Activated B cell treated with CpG ODN at 0.5 μM for 24 hours (primary cell): ENCODE measurements at regions not wholly inside any gene's neighbourhood (a gene's known extent, or its start where the extent isn't known, plus 50 kb on each side); places are given as distances from the start of the nearest gene placed in this dataset.
"Not testable (repeated sequence)": the region's sequence is repeated elsewhere in the genome, so short reads cannot be mapped to it uniquely, and the experiment has no call there.

Experiments used
- ATAC-seq: fragments of 200-7000 bp; cut with Tn5 transposase; one replicate; pipeline ENCODE4 v1.10.0; 2021; ENCODE audit warnings: low read depth, mild to moderate bottlenecking, moderate library complexity
- CTCF ChIA-PET: fragments of 350-600 bp; sonication (Branson Sonifier 250); formaldehyde crosslinking; loops from one replicate; lab custom pipeline; 2021; ENCODE audit warnings: antibody characterized with exemption; lab: Charles Lee
- POLR2A ChIA-PET: fragments of 350-600 bp; sonication (Branson Sonifier 250); formaldehyde crosslinking; loops from one replicate; lab custom pipeline; 2021; ENCODE audit warnings: antibody characterized with exemption; lab: Charles Lee
- DNase-seq: peaks from one replicate; pipeline ENCODE4 v3.0.0; 2022
- H3K27ac Mint-ChIP-seq: one replicate; pipeline ENCODE4 v1.8.0; 2020; ENCODE audit warnings: mixed read lengths
- H3K27me3 Mint-ChIP-seq: one replicate; pipeline ENCODE4 v1.8.0; 2021; ENCODE audit warnings: mixed read lengths
- H3K36me3 Mint-ChIP-seq: one replicate; pipeline ENCODE4 v1.8.0; 2021; ENCODE audit warnings: low read depth, mixed read lengths
- H3K4me1 Mint-ChIP-seq: one replicate; pipeline ENCODE4 v1.8.0; 2021; ENCODE audit warnings: mixed read lengths
- H3K4me3 Mint-ChIP-seq: one replicate; pipeline ENCODE4 v1.8.0; 2020; ENCODE audit warnings: mild to moderate bottlenecking, mixed read lengths
- H3K9me3 Mint-ChIP-seq: one replicate; pipeline ENCODE4 v1.8.0; 2020; ENCODE audit warnings: mixed read lengths
- intact Hi-C: fragments of 100-400 bp; cut with micrococcal nuclease; formaldehyde crosslinking; loops from one replicate; pipeline ENCODE4 v1.15.1; 2024
- TF ChIP-seq, protein P1 (sequence below): fragments of 200-600 bp; IDR thresholded peaks from one replicate; pipeline ENCODE4 v1.8.0; 2022; ENCODE audit warnings: antibody characterized with exemption, mild to moderate bottlenecking

DNA sequence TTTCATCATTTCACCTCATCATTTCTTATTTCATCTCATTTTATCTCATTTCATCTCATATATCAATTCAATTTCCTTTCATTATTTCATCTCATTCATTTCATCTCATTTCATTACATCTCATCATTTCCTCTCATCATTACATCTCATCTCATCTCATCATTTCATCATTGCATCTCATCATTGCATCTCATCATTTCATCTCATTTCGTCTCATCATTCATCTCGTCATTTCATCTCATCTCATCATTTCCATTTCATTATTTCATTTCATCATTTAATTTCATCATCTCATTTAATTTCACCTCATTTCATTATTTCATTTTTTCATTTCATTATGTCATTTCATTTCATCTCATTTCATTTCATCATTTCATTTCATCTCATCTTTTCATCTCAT lies 168.5 kb upstream of the FAM72C start:
- H3K36me3 Mint-ChIP-seq, H3K9me3 Mint-ChIP-seq, H3K4me1 Mint-ChIP-seq, H3K4me3 Mint-ChIP-seq, POLR2A ChIA-PET, H3K27ac Mint-ChIP-seq, H3K27me3 Mint-ChIP-seq, ATAC-seq, CTCF ChIA-PET, DNase-seq, intact Hi-C loops: not testable (repeated sequence)

DNA sequence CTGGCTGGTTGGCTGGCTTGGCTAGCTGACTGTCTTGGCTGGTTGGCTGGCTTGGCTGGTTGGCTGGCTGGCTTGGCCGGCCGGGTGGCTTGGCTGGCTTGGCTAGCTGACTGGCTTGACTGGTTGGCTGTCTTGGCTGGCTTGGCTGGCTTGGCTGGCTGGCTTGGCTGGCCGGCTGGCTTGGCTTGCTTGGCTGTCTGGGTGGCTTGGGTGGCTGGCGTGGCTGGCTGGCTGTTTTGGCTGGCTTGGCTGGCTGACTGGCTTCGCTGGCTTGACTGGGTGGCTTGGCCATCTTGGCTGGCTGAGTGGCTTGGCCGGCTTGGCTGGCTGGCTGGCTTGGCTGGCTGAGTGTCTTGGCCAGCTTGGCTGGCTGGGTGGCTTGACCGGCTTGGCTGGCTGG lies 133.2 kb upstream of the FAM72C start:
- CTCF ChIA-PET, H3K4me3 Mint-ChIP-seq, H3K27me3 Mint-ChIP-seq, H3K9me3 Mint-ChIP-seq, intact Hi-C loops, H3K27ac Mint-ChIP-seq, ATAC-seq, H3K36me3 Mint-ChIP-seq, DNase-seq, H3K4me1 Mint-ChIP-seq, POLR2A ChIA-PET: not testable (repeated sequence)

DNA sequence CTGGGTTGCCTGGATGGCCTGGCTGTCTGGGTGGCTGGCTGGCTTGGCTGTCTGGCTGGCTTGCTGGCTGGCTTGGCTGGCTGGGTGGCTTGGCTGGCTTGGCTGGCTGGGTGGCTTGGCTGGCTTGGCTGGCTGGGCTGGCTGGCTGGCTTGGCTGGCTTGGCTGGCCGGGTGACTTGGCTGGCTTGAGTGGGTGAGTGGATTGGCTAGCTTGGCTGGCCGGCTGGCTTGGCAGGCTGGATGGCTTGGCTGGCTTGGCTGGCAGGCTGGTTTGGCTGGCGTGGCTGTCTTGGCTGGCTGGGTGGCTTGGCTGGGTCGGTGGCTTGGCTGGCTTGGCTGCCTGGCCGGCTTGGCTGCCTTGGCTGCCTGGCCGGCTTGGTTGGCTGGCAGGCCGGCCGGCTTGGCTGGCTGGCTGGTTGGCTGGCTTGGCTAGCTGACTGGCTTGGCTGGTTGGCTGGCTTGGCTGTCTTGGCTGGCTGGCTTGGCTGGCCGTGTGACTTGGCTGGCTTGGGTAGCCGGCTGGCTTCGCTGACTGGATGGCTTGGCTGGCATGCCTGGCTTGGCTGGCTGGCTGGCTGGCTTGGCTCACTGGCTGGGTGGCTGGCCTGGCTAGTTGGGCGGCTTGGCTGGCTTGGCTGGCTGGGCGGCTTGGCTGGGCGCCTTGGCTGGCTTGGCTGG lies 132.4 kb upstream of the FAM72C start:
- peak; percentile 66 for DNase-seq
- H3K27me3 Mint-ChIP-seq, H3K4me1 Mint-ChIP-seq, intact Hi-C loops, H3K9me3 Mint-ChIP-seq, POLR2A ChIA-PET, H3K36me3 Mint-ChIP-seq, H3K4me3 Mint-ChIP-seq, CTCF ChIA-PET, ATAC-seq, H3K27ac Mint-ChIP-seq: not testable (repeated sequence)

DNA sequence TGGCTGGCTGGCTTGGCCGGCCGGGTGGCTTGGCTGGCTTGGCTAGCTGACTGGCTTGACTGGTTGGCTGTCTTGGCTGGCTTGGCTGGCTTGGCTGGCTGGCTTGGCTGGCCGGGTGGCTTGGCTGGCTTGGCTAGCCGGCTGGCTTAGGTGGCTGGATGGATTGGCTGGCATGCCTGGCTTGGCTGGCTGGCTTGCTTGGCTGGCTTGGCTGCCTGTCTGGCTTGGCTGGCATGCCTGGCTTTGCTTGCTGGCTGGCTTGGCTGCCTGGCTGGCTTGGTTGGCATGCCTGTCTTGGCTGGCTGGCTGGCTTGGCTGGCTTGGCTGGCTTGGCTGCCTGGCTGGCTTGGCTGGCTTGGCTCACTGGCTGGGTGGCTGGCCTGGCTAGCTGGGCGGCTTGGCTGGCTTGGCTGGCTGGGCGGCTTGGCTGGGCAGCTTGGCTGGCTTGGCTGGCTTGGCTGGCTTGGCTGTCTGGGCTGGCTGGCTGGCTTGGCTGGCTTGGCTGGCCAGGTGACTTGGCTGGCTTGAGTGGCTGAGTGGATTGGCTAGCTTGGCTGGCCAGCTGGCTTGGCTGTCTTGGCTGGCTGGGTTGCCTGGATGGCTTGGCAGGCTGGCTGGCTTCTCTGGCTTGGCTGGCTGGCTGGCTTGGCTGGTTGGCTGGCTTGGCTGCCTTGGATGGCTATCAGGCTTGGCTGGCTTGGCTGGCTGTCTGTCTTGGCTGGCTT lies 131.5 kb upstream of the FAM72C start:
- H3K27me3 Mint-ChIP-seq, H3K4me3 Mint-ChIP-seq, intact Hi-C loops, H3K4me1 Mint-ChIP-seq, CTCF ChIA-PET, H3K27ac Mint-ChIP-seq, POLR2A ChIA-PET, H3K9me3 Mint-ChIP-seq, H3K36me3 Mint-ChIP-seq, ATAC-seq: not testable (repeated sequence)
- peak; percentile 66 for DNase-seq

DNA sequence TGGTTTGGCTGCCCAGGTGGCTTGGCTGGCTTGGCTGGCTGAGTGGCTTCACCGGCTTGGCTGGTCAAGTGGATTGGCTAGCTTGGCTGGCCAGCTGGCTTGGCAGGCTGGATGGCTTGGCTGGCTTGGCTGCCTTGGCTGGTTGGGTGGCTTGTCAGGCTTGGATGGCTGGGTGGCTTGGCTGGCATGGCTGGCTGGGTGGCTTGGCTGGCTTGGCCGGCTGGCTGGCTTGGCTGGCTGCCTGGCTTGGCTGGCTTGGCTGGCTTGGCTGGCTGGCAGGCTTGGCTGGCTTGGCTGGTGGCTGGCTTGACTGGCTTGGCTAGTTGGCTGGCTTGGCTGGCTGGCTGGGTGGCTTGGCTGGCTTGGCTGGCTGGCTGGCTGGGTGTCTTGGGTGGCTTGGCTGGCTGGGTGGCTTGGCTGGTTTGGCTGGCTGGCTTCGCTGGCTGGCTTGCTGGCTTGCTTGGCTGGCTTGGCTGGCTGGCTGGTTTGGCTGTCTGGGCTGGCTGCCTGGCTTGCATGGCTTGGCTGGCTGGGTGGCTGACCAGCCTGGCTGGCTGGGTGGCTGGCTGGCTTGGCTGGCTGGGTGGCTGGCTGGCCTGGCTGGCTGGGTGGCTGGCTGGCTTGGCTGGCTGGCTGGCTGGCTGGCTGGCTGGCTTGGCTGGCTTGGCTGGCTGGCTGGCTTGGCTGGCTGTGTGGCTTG lies 130.4 kb upstream of the FAM72C start:
- CTCF ChIA-PET, intact Hi-C loops, POLR2A ChIA-PET, H3K4me3 Mint-ChIP-seq, H3K36me3 Mint-ChIP-seq, H3K9me3 Mint-ChIP-seq, H3K27me3 Mint-ChIP-seq, H3K4me1 Mint-ChIP-seq, ATAC-seq, H3K27ac Mint-ChIP-seq: not testable (repeated sequence)
- peak; percentile 19 for DNase-seq

DNA sequence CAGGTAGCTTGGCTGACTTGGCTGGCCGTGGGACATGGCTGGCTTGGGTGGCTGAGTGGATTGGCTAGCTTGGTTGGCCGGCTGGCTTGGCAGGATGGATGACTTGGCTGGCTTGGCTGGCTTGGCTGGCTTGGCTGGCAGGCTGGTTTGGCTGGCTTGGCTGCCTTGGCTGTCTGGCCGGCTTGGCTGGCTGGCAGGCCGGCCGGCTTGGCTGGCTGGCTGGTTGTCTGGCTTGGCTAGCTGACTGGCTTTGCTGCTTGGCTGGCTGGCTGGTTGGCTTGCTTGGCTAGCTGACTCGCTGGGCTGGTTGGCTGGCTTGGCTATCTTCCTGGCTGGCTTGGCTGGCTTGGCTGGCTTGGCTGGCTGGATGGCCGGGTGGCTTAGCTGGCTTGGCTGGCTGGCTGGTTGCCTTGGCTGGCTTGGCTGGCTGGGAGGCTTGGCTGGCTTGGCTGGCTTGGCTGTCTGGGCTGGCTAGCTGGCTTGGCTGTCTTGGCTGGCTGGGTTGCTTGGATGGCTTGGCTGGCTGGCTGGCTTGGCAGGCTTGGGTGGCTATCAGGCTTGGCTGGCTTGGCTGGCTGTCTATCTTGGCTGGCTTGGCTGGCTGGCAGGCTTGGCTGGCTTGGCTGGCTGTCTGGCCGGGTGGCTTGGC lies 129.7 kb upstream of the FAM72C start:
- H3K27ac Mint-ChIP-seq = no peak overlapping the region
- H3K36me3 Mint-ChIP-seq = no peaks in the 10 kb centered on the region
- ATAC-seq = no peak
- DNase-seq = peak; percentile 16
- no peaks in the 10 kb centered on the region for H3K4me1 Mint-ChIP-seq
- TF ChIP-seq, protein P1, sequence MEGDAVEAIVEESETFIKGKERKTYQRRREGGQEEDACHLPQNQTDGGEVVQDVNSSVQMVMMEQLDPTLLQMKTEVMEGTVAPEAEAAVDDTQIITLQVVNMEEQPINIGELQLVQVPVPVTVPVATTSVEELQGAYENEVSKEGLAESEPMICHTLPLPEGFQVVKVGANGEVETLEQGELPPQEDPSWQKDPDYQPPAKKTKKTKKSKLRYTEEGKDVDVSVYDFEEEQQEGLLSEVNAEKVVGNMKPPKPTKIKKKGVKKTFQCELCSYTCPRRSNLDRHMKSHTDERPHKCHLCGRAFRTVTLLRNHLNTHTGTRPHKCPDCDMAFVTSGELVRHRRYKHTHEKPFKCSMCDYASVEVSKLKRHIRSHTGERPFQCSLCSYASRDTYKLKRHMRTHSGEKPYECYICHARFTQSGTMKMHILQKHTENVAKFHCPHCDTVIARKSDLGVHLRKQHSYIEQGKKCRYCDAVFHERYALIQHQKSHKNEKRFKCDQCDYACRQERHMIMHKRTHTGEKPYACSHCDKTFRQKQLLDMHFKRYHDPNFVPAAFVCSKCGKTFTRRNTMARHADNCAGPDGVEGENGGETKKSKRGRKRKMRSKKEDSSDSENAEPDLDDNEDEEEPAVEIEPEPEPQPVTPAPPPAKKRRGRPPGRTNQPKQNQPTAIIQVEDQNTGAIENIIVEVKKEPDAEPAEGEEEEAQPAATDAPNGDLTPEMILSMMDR = no peak
- ChIA-PET CTCF (no interaction called here), POLR2A (no interaction called here)
- no peaks in the 10 kb centered on the region for H3K9me3 Mint-ChIP-seq
- intact Hi-C loops = no loop called here
- no peaks in the 10 kb centered on the region for H3K27me3 Mint-ChIP-seq
- no peak overlapping the region for H3K4me3 Mint-ChIP-seq

DNA sequence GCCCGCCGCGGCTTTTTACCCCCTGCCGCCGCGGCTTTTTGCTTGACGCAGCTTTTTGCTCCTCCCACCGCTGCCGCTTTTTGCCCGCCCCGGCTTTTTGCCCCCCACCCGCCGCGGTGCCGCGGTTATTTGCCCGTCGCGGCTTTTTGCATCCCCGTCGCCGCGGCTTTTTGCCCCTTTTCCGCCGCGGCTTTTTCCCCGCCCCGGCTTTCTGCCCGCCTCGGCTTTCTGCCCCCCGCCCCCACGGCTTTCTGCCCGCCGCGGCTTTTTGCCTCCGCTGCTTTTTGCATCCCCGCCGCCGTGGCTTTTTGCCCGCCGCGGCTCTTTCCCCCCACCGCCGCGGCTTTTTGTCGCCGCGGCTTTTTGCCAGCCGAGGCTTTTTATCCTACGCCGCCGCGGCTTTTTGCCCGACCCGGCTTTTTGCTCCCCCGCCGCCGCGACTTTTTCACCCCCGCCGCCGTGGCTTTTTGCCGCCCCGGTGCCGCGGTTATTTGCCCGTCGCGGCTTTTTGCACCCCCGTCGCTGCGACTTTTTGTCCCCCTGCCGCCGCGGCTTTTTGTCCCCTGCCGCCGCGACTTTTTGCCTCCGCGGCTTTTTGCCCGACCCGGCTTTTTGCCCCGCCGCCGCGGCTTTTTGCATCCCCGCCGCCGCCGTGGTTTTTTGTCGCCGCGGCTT lies 105.5 kb upstream of the FAM72C start:
- H3K4me3 Mint-ChIP-seq = peak overlapping the region; percentile 75
- H3K27me3 Mint-ChIP-seq, H3K9me3 Mint-ChIP-seq, H3K4me1 Mint-ChIP-seq, ATAC-seq, H3K27ac Mint-ChIP-seq, H3K36me3 Mint-ChIP-seq, CTCF ChIA-PET, intact Hi-C loops: not testable (repeated sequence)
- DNase-seq = peak; percentile 55
- POLR2A ChIA-PET = interaction anchor here (0.6 kb wide), 1 partner anchor 474 kb away, joined by 3 read pairs; no protein-coding TSS in a partner anchor

DNA sequence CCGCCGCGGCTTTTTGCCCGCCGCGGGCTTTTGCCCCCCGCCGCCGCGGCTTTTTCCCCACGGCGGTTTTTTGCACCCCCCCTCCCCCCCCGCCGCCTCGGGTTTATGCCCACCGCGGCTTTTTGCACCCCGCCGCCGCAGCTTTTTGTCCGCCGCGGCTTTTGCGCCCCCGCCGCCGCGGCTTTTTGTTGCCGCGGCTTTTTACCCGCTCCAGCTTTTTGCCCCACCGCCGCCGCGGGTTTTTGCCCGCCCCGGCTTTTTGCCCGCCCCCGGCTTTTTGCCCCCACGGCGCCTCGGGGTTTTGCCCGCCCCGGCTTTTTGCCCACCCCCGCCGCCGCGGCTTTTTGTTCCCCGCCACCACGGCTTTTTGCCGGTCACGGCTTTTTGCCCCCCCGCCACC lies 104.9 kb upstream of the FAM72C start:
- H3K27ac Mint-ChIP-seq, ATAC-seq, H3K4me1 Mint-ChIP-seq, H3K4me3 Mint-ChIP-seq, H3K9me3 Mint-ChIP-seq, H3K27me3 Mint-ChIP-seq, H3K36me3 Mint-ChIP-seq, CTCF ChIA-PET, intact Hi-C loops: not testable (repeated sequence)
- POLR2A ChIA-PET = interaction anchor here (0.6 kb wide), 1 partner anchor 475 kb away, joined by 3 read pairs; no protein-coding TSS in a partner anchor
- DNase-seq = peak; percentile 13

DNA sequence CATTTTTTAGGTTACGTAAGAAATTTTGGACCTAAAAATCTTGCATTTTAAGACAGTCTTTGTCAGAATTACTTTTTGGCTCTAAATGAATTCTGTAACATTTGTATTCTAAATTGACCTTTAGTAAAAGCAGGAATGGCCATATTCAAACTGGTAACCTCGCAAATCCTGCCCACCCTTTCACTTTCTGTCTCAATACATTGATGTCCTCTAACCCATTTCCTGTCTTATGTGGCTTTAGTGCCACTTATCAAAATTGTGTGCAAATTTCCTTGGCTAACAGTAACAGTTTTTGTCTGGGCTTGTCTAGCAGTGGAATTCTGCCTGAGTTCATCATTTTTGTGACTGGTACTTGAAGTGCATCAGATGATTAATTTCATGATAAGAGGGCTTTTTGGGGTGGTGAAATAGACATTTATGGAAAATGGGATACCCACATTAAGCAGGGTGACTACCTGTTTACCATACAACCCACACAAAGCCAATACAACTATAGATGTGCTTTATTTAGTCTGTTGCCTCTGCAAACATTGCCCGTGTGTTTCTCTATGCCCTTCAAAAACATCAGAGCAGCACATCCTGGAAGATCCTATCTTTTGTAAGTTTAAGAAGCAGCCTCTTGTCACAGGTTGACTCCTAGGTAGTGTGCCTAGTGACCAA lies 98.7 kb upstream of the FAM72C start:
- H3K27ac Mint-ChIP-seq, H3K27me3 Mint-ChIP-seq, POLR2A ChIA-PET, intact Hi-C loops, H3K4me3 Mint-ChIP-seq, DNase-seq, ATAC-seq, H3K4me1 Mint-ChIP-seq, H3K36me3 Mint-ChIP-seq, H3K9me3 Mint-ChIP-seq, CTCF ChIA-PET: not testable (repeated sequence)

DNA sequence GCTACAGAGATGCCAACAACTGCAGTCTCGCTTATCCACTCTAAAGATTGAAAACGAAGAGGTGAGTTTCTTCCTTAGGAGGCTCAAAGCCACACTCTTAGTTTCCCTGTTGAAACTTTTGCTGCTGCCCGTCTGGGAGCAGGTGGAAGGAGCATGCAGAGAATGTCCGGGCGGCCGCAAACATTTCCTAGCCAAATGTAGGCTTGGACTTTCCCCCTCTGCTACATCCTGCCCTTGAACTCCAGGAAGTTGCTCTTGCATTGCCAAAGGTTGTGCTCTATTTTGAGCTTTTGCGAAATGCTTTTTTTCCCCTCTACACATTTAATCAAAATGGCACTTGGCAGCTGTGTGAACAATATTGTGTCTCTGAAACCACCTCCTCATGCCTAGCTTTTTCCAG lies 95.3 kb upstream of the FAM72C start:
- CTCF ChIA-PET, H3K4me3 Mint-ChIP-seq, intact Hi-C loops, H3K4me1 Mint-ChIP-seq, DNase-seq, POLR2A ChIA-PET, H3K27ac Mint-ChIP-seq, H3K27me3 Mint-ChIP-seq, H3K36me3 Mint-ChIP-seq, ATAC-seq, H3K9me3 Mint-ChIP-seq: not testable (repeated sequence)
